Ovary (tissue), 7 donors: ENCODE measurements at regions not wholly inside any gene's neighbourhood (a gene's known extent, or its start where the extent isn't known, plus 50 kb on each side); places are given as distances from the start of the nearest gene placed in this dataset.

Experiments
- DNase-seq, 5 donors: peaks; one replicate each; pipeline ENCODE4 v3.0.0-alpha.2; 2019 to 2020
- H3K27ac ChIP-seq, 2 donors: fragments of 200-600 bp; one replicate each; pipeline versions ENCODE4 v1.5.1 to v1.8.0; 2019 to 2022
- H3K27me3 ChIP-seq: fragments of 200-600 bp; one replicate; pipeline ENCODE4 v1.8.0; 2022
- H3K36me3 ChIP-seq: fragments of 200-600 bp; sonication (generic); one replicate; pipeline ENCODE4 v1.5.1; 2019
- H3K4me1 ChIP-seq: one replicate; pipeline ENCODE4 v1.8.1; 2013; ENCODE audit warnings: mild to moderate bottlenecking, moderate library complexity; ENCODE audit not compliant: insufficient read depth
- H3K4me3 ChIP-seq: fragments of 200-600 bp; sonication (generic); one replicate; pipeline ENCODE4 v1.5.1; 2017
- H3K9me3 ChIP-seq, 2 donors: fragments of 200-600 bp in 1 of 2; sonication (generic) in 1 of 2; one replicate each; pipeline versions ENCODE4 v1.5.1 to v1.8.1; 2013 to 2019; ENCODE audit warnings: mild to moderate bottlenecking in 1 of 2, moderate library complexity in 1 of 2
- EP300 ChIP-seq: sonication (generic); formaldehyde crosslinking; IDR thresholded peaks from one replicate; pipeline ENCODE4 v1.6.1; 2017; ENCODE audit warnings: antibody characterized with exemption
- POLR2A ChIP-seq: fragments of 450-650 bp; IDR thresholded peaks from one replicate; pipeline ENCODE4 v1.6.1; 2017; ENCODE audit warnings: antibody characterized with exemption, mild to moderate bottlenecking, moderate library complexity
- WGBS, 3 donors: extraction: QIAGEN DNeasy Blood & Tissue Kit in 1 of 3; methylation state at CpG; one replicate each; pipeline versions ENCODE4 v1.1.5 to v1.1.7; 2013 to 2017; 5-methylcytosine and 5-hydroxymethylcytosine counted together
- intact Hi-C, 4 donors: fragments of 100-400 bp; cut with DNase I; formaldehyde crosslinking; loops; one replicate each; pipeline versions ENCODE4 v1.11.0 to v1.15.1; 2022 to 2023
- TF ChIP-seq, protein P1 (sequence below), 3 donors: fragments of 450-650 bp in 2 of 3; fragments of 200-600 bp in 1 of 3; IDR thresholded peaks; one replicate each; pipeline versions ENCODE4 v1.5.1 to v1.8.0; 2016 to 2022; ENCODE audit warnings: antibody characterized with exemption in 3 of 3, mild to moderate bottlenecking in 1 of 3
- donor health status: DM: no; HTN: no; CAD: no; lungs with moderate emphysema.
- donor health status: DM: no; HTN: no; CAD: no.
- donor health status: Bipolar disorder and iron deficiency.
- donor health status: DM: no; HTN: no; CAD: no.
- donor health status: DM: yes; HTN: yes; CAD: no.

DNA sequence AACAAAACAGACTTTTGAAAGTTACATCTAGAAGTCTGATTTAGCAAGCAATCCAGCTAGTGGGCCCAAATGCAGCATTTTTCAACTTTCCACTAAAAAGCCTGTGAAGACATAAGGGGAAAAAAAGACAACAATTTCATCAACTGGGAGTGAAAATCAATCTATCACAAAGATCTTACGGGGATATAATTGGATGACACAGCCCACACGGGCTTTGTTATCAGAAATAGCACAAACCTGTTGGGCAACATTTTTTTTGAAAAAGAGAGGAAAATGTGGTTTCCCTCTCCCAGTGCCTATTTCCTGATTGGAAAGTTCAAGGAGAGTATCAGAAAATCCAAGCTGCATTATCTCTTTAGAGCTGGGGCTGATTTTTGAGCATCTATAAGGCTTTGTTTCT, 132.7 kb downstream of the EVA1A start:
- no peaks in the 10 kb centered on the region for H3K9me3 ChIP-seq
- no peaks in the 10 kb centered on the region for H3K36me3 ChIP-seq
- WGBS, 3 donors: 15 to 21% (median 18%) methylated on average over 2 of the region's 2 CpGs
- TF ChIP-seq, protein P1, sequence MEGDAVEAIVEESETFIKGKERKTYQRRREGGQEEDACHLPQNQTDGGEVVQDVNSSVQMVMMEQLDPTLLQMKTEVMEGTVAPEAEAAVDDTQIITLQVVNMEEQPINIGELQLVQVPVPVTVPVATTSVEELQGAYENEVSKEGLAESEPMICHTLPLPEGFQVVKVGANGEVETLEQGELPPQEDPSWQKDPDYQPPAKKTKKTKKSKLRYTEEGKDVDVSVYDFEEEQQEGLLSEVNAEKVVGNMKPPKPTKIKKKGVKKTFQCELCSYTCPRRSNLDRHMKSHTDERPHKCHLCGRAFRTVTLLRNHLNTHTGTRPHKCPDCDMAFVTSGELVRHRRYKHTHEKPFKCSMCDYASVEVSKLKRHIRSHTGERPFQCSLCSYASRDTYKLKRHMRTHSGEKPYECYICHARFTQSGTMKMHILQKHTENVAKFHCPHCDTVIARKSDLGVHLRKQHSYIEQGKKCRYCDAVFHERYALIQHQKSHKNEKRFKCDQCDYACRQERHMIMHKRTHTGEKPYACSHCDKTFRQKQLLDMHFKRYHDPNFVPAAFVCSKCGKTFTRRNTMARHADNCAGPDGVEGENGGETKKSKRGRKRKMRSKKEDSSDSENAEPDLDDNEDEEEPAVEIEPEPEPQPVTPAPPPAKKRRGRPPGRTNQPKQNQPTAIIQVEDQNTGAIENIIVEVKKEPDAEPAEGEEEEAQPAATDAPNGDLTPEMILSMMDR (IDR thresholded peaks at IDR 0.05): no peak
- TF ChIP-seq POLR2A (no peak), EP300 (no peak)
- no peak for DNase-seq
- no peaks in the 10 kb centered on the region for H3K4me1 ChIP-seq
- no peaks in the 10 kb centered on the region for H3K27me3 ChIP-seq
- H3K27ac ChIP-seq: no peak overlapping the region
- intact Hi-C loops: no loop called here
- H3K4me3 ChIP-seq: no peak overlapping the region

DNA sequence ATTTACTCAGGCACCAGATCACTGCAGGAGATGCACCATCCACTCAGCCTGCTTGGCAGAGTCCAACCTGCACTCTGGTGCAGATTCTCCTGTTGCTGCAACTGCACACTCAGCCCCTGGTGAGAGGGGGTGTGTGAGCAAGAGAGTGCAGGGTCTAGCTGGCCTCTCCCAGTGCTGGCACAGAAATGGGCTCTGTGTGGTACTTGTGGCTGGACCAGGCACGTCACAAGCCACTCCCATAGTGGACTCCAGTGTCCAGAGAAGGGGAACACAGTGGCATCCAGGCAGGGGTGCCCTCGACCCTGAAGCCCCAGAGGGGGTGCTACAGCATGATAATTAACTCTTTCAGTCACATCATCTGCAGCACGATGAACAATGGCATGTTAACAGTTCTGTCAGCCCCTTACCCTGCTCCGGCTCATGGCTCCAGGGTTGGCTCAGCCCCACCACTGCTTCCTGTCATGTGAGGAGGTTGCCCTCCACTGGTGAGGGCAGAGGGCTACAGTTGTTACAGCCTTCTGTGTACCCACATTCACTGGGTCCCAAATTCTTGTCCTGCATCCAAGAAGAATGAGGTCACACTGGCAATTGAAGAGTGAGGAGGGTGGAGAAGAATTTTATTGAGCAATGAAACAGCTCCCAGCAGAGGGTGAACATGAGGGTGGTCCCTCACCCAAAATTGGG, 135.7 kb downstream of the EVA1A start:
- H3K4me3 ChIP-seq: no peak overlapping the region
- TF ChIP-seq EP300 (no peak), POLR2A (no peak)
- TF ChIP-seq, protein P1 (IDR thresholded peaks at IDR 0.05): no peak
- no peaks in the 10 kb centered on the region for H3K36me3 ChIP-seq

DNA sequence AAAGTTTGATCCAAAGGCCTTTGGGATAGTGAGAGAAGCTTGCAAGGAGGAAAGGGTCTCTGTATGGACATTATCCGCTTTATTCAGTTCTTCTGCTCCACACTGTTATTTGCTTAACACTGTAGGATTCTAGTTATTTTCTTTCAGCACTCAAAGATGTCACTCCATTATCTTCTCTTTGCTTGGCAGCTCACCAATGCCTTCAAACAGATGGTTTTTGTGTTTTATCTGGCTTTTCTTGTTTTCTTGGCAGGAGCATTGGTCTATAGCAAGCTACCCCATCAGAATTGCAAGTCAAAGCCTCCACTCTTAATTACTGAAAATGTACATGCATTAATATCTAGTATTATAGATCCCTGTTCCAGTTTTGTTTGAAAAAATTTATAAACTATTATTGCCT, 138.8 kb downstream of the EVA1A start:
- intact Hi-C loops: no loop called here
- 52 to 57% (median 54%) methylated on average over 1 of the region's 1 CpG for WGBS, 3 donors
- Histone ChIP-seq H3K27me3 (no peaks in the 10 kb centered on the region), H3K27ac (no peak overlapping the region), H3K9me3 (no peaks in the 10 kb centered on the region), H3K4me1 (no peaks in the 10 kb centered on the region), H3K4me3 (no peak overlapping the region), H3K36me3 (no peaks in the 10 kb centered on the region)
- TF ChIP-seq, protein P1 (IDR thresholded peaks at IDR 0.05): no peak
- TF ChIP-seq EP300 (no peak), POLR2A (no peak)
- no peak for DNase-seq

More for the DNA sequence above, 135.7 kb downstream of the EVA1A start:
- no peak overlapping the region for H3K27ac ChIP-seq
- DNase-seq: no peak
- H3K9me3 ChIP-seq: no peaks in the 10 kb centered on the region
- intact Hi-C loops: no loop called here
- no peaks in the 10 kb centered on the region for H3K27me3 ChIP-seq
- 70 to 78% (median 73%) methylated on average over 4 of the region's 4 CpGs for WGBS, 3 donors
- no peaks in the 10 kb centered on the region for H3K4me1 ChIP-seq

DNA sequence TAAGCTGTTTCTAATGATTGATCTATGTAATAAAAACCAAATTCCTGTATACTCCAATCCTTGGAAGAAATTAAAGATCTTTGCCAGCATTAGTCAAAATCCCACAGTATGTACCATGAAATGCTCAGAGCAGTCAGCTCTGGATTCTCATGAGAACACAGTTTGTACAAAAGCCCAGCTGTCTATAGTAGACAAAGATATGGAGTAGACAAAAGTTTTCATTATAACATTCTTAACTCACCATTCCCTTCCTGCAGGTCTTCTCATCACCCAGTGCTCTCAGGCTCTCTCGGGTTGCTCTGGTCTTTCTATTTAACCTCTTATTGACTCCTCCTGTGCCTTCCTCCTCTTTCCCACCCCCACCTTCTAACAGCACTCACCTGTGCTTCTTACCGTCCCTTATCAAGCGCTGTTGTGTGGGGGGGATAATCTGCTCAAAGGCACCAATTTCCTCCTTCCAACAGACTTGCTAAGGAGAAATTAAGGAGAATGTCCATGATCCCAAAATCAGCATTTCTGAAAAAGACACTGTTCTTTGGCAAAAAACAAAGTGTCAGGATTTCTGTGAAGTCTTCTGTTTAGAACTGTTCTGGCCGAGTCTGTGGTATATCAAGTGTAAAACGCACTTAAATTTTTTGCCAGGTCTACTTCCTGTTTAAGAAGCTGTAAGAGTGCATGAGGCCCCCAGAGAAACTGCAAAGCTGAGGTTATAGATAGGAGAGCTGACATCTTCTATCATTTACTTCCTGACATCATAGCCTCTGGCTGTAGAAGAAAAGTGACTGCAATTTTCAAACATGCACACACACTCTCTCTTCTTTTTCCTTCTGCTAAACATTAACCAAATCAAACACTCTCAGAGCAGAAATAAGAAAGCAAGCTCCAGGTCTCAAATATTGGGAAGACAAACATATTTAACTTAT, 144.1 kb downstream of the EVA1A start:
- DNase-seq: no peak
- 11 to 15% (median 15%) methylated on average over 5 of the region's 5 CpGs for WGBS, 3 donors
- Histone ChIP-seq H3K36me3 (no peaks in the 10 kb centered on the region), H3K27ac (no peak overlapping the region), H3K4me3 (no peak overlapping the region), H3K27me3 (no peaks in the 10 kb centered on the region), H3K4me1 (no peaks in the 10 kb centered on the region), H3K9me3 (no peaks in the 10 kb centered on the region)
- no peak for TF ChIP-seq EP300
- no peak for TF ChIP-seq POLR2A
- TF ChIP-seq, protein P1 (IDR thresholded peaks at IDR 0.05): no peak
- intact Hi-C loops: loop anchor here in 1 of 4 donors (10.0 kb wide), 1 partner anchor 492 kb away; no protein-coding TSS in a partner anchor
